CD14-positive monocyte (primary cell): ENCODE measurements at regions not wholly inside any gene's neighbourhood (a gene's known extent, or its start where the extent isn't known, plus 50 kb on each side); places are given as distances from the start of the nearest gene placed in this dataset.

Experiments
- DNase-seq, 3 donors: peaks; one replicate each; pipeline ENCODE4 v3.0.0-alpha.2; 2011 to 2022
- H2AFZ ChIP-seq: 2 replicates; pipeline ENCODE4 v1.6.0; 2012; ENCODE audit warnings: mild to moderate bottlenecking, low read depth, low read length, inconsistent platforms; ENCODE audit not compliant: insufficient read depth, poor library complexity, severe bottlenecking
- H3K27ac ChIP-seq, 2 donors: 1 replicate in 1 of 2; 2 replicates in 1 of 2; pipeline ENCODE4 v1.5.1; 2012 to 2013; ENCODE audit warnings: low read length in 2 of 2, control low read depth in 1 of 2, inconsistent platforms in 1 of 2, low read depth in 1 of 2, mild to moderate bottlenecking in 1 of 2
- H3K27me3 ChIP-seq, 2 donors: one replicate each; pipeline versions ENCODE4 v1.6.0 to v1.6.1; 2011 to 2013; ENCODE audit warnings: low read length in 2 of 2; ENCODE audit not compliant: control insufficient read depth in 2 of 2, insufficient read depth in 2 of 2
- H3K36me3 ChIP-seq, 2 donors: replicated peaks in 1 of 2; 1 replicate in 1 of 2; 2 replicates in 1 of 2; pipeline versions ENCODE4 v1.5.1 to v1.6.1; 2012 to 2013; ENCODE audit warnings: low read length in 2 of 2, control low read depth in 1 of 2, inconsistent platforms in 1 of 2, mild to moderate bottlenecking in 1 of 2; ENCODE audit not compliant: insufficient read depth in 2 of 2, control insufficient read depth in 1 of 2
- H3K4me1 ChIP-seq, 2 donors: 1 replicate in 1 of 2; 2 replicates in 1 of 2; pipeline versions ENCODE4 v1.5.1 to v1.6.1; 2012 to 2013; ENCODE audit warnings: low read length in 2 of 2, control low read depth in 1 of 2, inconsistent platforms in 1 of 2, mild to moderate bottlenecking in 1 of 2, moderate library complexity in 1 of 2; ENCODE audit not compliant: insufficient read depth in 2 of 2, control insufficient read depth in 1 of 2
- H3K4me2 ChIP-seq: replicated peaks from 2 replicates; pipeline ENCODE3; 2012; ENCODE audit warnings: low read length, moderate library complexity, mild to moderate bottlenecking; ENCODE audit not compliant: poor library complexity, severe bottlenecking; ENCODE audit errors: extremely low read depth
- H3K4me3 ChIP-seq, 3 experiments: fragments of 200-600 bp in 1 of 3; sonication (generic) in 1 of 3; replicated peaks in 1 of 3; 1 replicate in 2 of 3; 2 replicates in 1 of 3; pipeline ENCODE4 v1.5.1; 2011 to 2013; ENCODE audit warnings: low read length in 3 of 3, mild to moderate bottlenecking in 3 of 3, control low read depth in 2 of 3, low read depth in 2 of 3, inconsistent platforms in 1 of 3, moderate library complexity in 1 of 3
- H3K79me2 ChIP-seq: 2 replicates; pipeline ENCODE4 v1.6.0; 2012; ENCODE audit warnings: mild to moderate bottlenecking, control low read depth, inconsistent platforms, low read length, moderate library complexity; ENCODE audit not compliant: insufficient read depth
- H3K9ac ChIP-seq: 2 replicates; pipeline ENCODE4 v1.6.0; 2017; ENCODE audit warnings: low read length, mild to moderate bottlenecking; ENCODE audit not compliant: insufficient read depth, poor library complexity, severe bottlenecking
- H3K9me3 ChIP-seq, 2 donors: replicated peaks in 1 of 2; 1 replicate in 1 of 2; 2 replicates in 1 of 2; pipeline versions ENCODE4 v1.5.1 to v1.6.1; 2012 to 2013; ENCODE audit warnings: low read length in 2 of 2, control low read depth in 1 of 2; ENCODE audit not compliant: control insufficient read depth in 1 of 2, insufficient read depth in 1 of 2
- H4K20me1 ChIP-seq: 2 replicates; pipeline ENCODE4 v1.6.0; 2012; ENCODE audit warnings: mild to moderate bottlenecking, low read length, control low read depth, moderate library complexity; ENCODE audit not compliant: insufficient read depth
- H3K27ac Mint-ChIP-seq, 7 donors: one replicate each; pipeline ENCODE4 v1.8.0; 2020; ENCODE audit warnings: mild to moderate bottlenecking in 7 of 7, mixed read lengths in 7 of 7, moderate library complexity in 6 of 7, inconsistent platforms in 2 of 7
- H3K27me3 Mint-ChIP-seq, 3 donors: one replicate each; pipeline ENCODE4 v1.8.0; 2021 to 2022; ENCODE audit warnings: low read depth in 3 of 3, mild to moderate bottlenecking in 3 of 3, mixed read lengths in 3 of 3, moderate library complexity in 3 of 3, inconsistent platforms in 1 of 3
- H3K36me3 Mint-ChIP-seq, 2 donors: one replicate each; pipeline ENCODE4 v1.8.0; 2020; ENCODE audit warnings: mixed read lengths in 2 of 2, inconsistent platforms in 1 of 2, mild to moderate bottlenecking in 1 of 2
- H3K4me1 Mint-ChIP-seq: one replicate; pipeline ENCODE4 v1.8.0; 2020; ENCODE audit warnings: mild to moderate bottlenecking, mixed read lengths
- H3K4me3 Mint-ChIP-seq, 2 donors: one replicate each; pipeline ENCODE4 v1.8.0; 2020; ENCODE audit warnings: mild to moderate bottlenecking in 2 of 2, mixed read lengths in 2 of 2, moderate library complexity in 1 of 2
- H3K9me3 Mint-ChIP-seq, 7 donors: one replicate each; pipeline ENCODE4 v1.8.0; 2020 to 2022; ENCODE audit warnings: mixed read lengths in 7 of 7, mild to moderate bottlenecking in 6 of 7, moderate library complexity in 6 of 7, inconsistent platforms in 2 of 7
- CTCF ChIP-seq: fragments of 200-600 bp; IDR thresholded peaks from one replicate; pipeline ENCODE4 v1.8.0; 2022; ENCODE audit warnings: antibody characterized with exemption, mild to moderate bottlenecking
- WGBS: methylation state at CpG from one replicate; pipeline ENCODE4 v1.1.5; 2013; ENCODE audit warnings: missing lambda C conversion rate; ENCODE audit not compliant: insufficient coverage; 5-methylcytosine and 5-hydroxymethylcytosine counted together
- intact Hi-C, 2 donors: fragments of 100-400 bp; cut with micrococcal nuclease; formaldehyde crosslinking; loops; one replicate each; pipeline versions ENCODE4 v1.15.0 to v1.15.1; 2023

GRCh38 chr20:41984031-41984430 is 365.9 kb upstream of the CHD6 start:
- Histone ChIP-seq H3K4me2 (no peak overlapping the region), H3K4me1 (no peaks in the 10 kb centered on the region), H3K9ac (no peak overlapping the region), H3K9me3 (no peaks in the 10 kb centered on the region), H3K36me3 (no peaks in the 10 kb centered on the region), H2AFZ (no peak overlapping the region), H3K79me2 (no peaks in the 10 kb centered on the region), H4K20me1 (no peaks in the 10 kb centered on the region), H3K4me3 (no peak overlapping the region), H3K27ac (no peak overlapping the region), H3K27me3 (no peaks in the 10 kb centered on the region)
- no peak for TF ChIP-seq CTCF
- Mint-ChIP-seq H3K36me3 (no peaks in the 10 kb centered on the region), H3K4me1 (no peaks in the 10 kb centered on the region), H3K4me3 (no peak overlapping the region), H3K27ac (no peak overlapping the region), H3K27me3 (peaks cover 0 to 2% (median 0%) of the 10 kb centered on the region in 3 donors), H3K9me3 (peaks cover 0 to 7% (median 1%) of the 10 kb centered on the region in 7 donors)
- intact Hi-C loops, result no loop called here
- 57% methylated on average over 1 of the region's 2 CpGs for WGBS
- no peak for DNase-seq

GRCh38 chr20:41983159-41983558 is 365.0 kb upstream of the CHD6 start:
- Histone ChIP-seq H3K36me3 (no peaks in the 10 kb centered on the region), H3K27me3 (no peaks in the 10 kb centered on the region), H3K27ac (no peak overlapping the region), H3K9ac (no peak overlapping the region), H3K4me3 (no peak overlapping the region), H3K9me3 (no peaks in the 10 kb centered on the region), H2AFZ (no peak overlapping the region), H3K4me1 (no peaks in the 10 kb centered on the region), H4K20me1 (no peaks in the 10 kb centered on the region), H3K4me2 (no peak overlapping the region), H3K79me2 (no peaks in the 10 kb centered on the region)
- no peak for DNase-seq
- peaks cover 0 to 2% (median 0%) of the 10 kb centered on the region in 3 donors for H3K27me3 Mint-ChIP-seq
- intact Hi-C loops, result no loop called here
- no peak overlapping the region for H3K4me3 Mint-ChIP-seq
- no peaks in the 10 kb centered on the region for H3K36me3 Mint-ChIP-seq
- H3K27ac Mint-ChIP-seq, result no peak overlapping the region
- WGBS, result 68% methylated on average over 3 of the region's 4 CpGs
- no peaks in the 10 kb centered on the region for H3K4me1 Mint-ChIP-seq
- peaks cover 0 to 7% (median 1%) of the 10 kb centered on the region in 7 donors for H3K9me3 Mint-ChIP-seq
- TF ChIP-seq CTCF, result no peak
